ENCODE measurements at regions not wholly inside any gene's neighbourhood (a gene's known extent, or its start where the extent isn't known, plus 50 kb on each side); places are given as distances from the start of the nearest gene placed in this dataset.
"Not testable (repeated sequence)": the region's sequence is repeated elsewhere in the genome, so short reads cannot be mapped to it uniquely, and the experiment has no call there.

GRCh38 chr2:175687465-175687864 lies 314.6 kb downstream of the LNPK start:
- no peak for DNase-seq (ENCODE audit: low read depth in 2 of 2)
- TF ChIP-seq CTCF (IDR thresholded peaks at IDR 0.05; ENCODE audit: low read depth, low read length) = no peak
- no peak overlapping the region for H3K4me3 ChIP-seq (replicated peaks in 1 of 2; ENCODE audit: low read depth in 2 of 2, low read length in 2 of 2)

- no peak for TF ChIP-seq CTCF (IDR thresholded peaks at IDR 0.05; ENCODE audit: low read depth, low read length)
- H3K4me3 ChIP-seq (replicated peaks in 1 of 2; ENCODE audit: low read depth in 2 of 2, low read length in 2 of 2) = no peak overlapping the region
- no peak for DNase-seq (ENCODE audit: low read depth in 2 of 2)
These were observed 316.1 kb downstream of the LNPK start for GRCh38 chr2:175686002-175686401.

GRCh38 chr2:175684466-175684865 lies 317.6 kb downstream of the LNPK start:
- no peak for TF ChIP-seq CTCF (IDR thresholded peaks at IDR 0.05; ENCODE audit: low read depth, low read length)
- H3K4me3 ChIP-seq (replicated peaks in 1 of 2; ENCODE audit: low read depth in 2 of 2, low read length in 2 of 2) = no peak overlapping the region
- DNase-seq (ENCODE audit: low read depth in 2 of 2) = no peak

- no peak overlapping the region for H3K4me3 ChIP-seq (replicated peaks in 1 of 2; ENCODE audit: low read depth in 2 of 2, low read length in 2 of 2)
- TF ChIP-seq CTCF (IDR thresholded peaks at IDR 0.05; ENCODE audit: low read depth, low read length) = no peak
- no peak for DNase-seq (ENCODE audit: low read depth in 2 of 2)
These were observed 322.3 kb downstream of the LNPK start for GRCh38 chr2:175679728-175680127.

- TF ChIP-seq CTCF (IDR thresholded peaks at IDR 0.05; ENCODE audit: low read depth, low read length) = no peak
- no peak for DNase-seq (ENCODE audit: low read depth in 2 of 2)
- no peak overlapping the region for H3K4me3 ChIP-seq (replicated peaks in 1 of 2; ENCODE audit: low read depth in 2 of 2, low read length in 2 of 2)
These were observed 322.8 kb downstream of the LNPK start for GRCh38 chr2:175679231-175679630.

- no peak for TF ChIP-seq CTCF (IDR thresholded peaks at IDR 0.05; ENCODE audit: low read depth, low read length)
- no peak overlapping the region for H3K4me3 ChIP-seq (replicated peaks in 1 of 2; ENCODE audit: low read depth in 2 of 2, low read length in 2 of 2)
- DNase-seq (ENCODE audit: low read depth in 2 of 2) = no peak
These were observed 324.2 kb downstream of the LNPK start for GRCh38 chr2:175677880-175678279.

- H3K4me3 ChIP-seq (replicated peaks in 1 of 2; ENCODE audit: low read depth in 2 of 2, low read length in 2 of 2) = no peak overlapping the region
- no peak for TF ChIP-seq CTCF (IDR thresholded peaks at IDR 0.05; ENCODE audit: low read depth, low read length)
- DNase-seq (ENCODE audit: low read depth in 2 of 2) = no peak
These were observed 325.3 kb downstream of the LNPK start for GRCh38 chr2:175676813-175677212.

GRCh38 chr2:175668804-175669203 lies 333.3 kb downstream of the LNPK start:
- H3K4me3 ChIP-seq (replicated peaks in 1 of 2; ENCODE audit: low read depth in 2 of 2, low read length in 2 of 2); DNase-seq (ENCODE audit: low read depth in 2 of 2): not testable (repeated sequence)

All from cardiac fibroblast (primary cell).